ENCODE measurements at regions not wholly inside any gene's neighbourhood (a gene's known extent, or its start where the extent isn't known, plus 50 kb on each side); places are given as distances from the start of the nearest gene placed in this dataset.

DNA sequence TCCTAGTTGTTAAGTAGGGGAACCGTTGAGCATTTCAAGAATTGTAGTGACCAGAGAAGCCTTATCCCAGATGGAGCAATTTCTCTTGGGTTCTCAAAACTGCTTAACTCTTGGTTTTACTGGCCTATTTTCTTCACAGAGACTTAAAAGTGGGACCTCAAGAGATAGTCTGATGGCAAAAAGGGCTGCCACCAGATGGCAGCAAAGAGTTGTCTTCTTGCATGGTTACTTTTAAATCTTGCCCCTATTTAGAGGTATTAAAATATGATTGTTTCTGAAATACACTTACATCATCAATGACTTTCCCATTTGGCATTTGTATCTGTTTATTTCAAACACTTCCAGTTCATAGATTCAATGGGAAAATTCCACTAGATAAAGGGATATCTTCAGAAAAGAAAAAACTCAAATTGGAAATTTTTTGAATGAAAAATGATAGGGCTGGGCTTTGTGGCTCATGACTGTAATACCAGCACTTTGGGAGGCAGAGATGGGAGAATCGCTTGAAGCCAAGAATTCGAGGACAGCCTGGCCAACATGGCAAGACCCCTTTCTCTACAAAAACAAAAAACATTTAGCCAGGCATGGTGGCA is 69.9 kb upstream of the CNTN1 start:
- Histone ChIP-seq H3K4me1 (ENCODE audit: insufficient read depth, low read length, poor library complexity, severe bottlenecking) (peaks cover 3% of the 10 kb centered on the region), H3K4me2 (ENCODE audit: low read depth, low read length, poor library complexity, severe bottlenecking) (no peak overlapping the region), H2AFZ (ENCODE audit: low read length) (no peak overlapping the region), H3K79me2 (ENCODE audit: insufficient read depth, low read length) (no peaks in the 10 kb centered on the region), H3K9me2 (replicated peaks; ENCODE audit: low read depth, low read length) (no peaks in the 10 kb centered on the region), H3F3A (ENCODE audit: low read depth) (no peaks in the 10 kb centered on the region), H3K36me3 (ENCODE audit: insufficient read depth, low read length) (no peaks in the 10 kb centered on the region), H4K20me1 (ENCODE audit: insufficient read depth, low read length, poor library complexity, severe bottlenecking) (no peaks in the 10 kb centered on the region), H3K9me3 (ENCODE audit: insufficient read depth, low read depth, low read length) (no peaks in the 10 kb centered on the region), H3K9ac (ENCODE audit: low read depth, low read length, poor library complexity, severe bottlenecking) (no peak overlapping the region), H3K4me3 (ENCODE audit: low read length, poor library complexity, severe bottlenecking) (no peak overlapping the region), H3K27me3 (ENCODE audit: insufficient read depth, low read length, poor library complexity, severe bottlenecking) (no peaks in the 10 kb centered on the region)
- TF ChIP-seq EZH2phosphoT487 (IDR thresholded peaks at IDR 0.05; ENCODE audit: borderline replicate concordance), result no peak
- TF ChIP-seq, protein P1, sequence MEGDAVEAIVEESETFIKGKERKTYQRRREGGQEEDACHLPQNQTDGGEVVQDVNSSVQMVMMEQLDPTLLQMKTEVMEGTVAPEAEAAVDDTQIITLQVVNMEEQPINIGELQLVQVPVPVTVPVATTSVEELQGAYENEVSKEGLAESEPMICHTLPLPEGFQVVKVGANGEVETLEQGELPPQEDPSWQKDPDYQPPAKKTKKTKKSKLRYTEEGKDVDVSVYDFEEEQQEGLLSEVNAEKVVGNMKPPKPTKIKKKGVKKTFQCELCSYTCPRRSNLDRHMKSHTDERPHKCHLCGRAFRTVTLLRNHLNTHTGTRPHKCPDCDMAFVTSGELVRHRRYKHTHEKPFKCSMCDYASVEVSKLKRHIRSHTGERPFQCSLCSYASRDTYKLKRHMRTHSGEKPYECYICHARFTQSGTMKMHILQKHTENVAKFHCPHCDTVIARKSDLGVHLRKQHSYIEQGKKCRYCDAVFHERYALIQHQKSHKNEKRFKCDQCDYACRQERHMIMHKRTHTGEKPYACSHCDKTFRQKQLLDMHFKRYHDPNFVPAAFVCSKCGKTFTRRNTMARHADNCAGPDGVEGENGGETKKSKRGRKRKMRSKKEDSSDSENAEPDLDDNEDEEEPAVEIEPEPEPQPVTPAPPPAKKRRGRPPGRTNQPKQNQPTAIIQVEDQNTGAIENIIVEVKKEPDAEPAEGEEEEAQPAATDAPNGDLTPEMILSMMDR (conservative IDR thresholded peaks at IDR 0.05; ENCODE audit: low read length), result peak; percentile 93

DNA sequence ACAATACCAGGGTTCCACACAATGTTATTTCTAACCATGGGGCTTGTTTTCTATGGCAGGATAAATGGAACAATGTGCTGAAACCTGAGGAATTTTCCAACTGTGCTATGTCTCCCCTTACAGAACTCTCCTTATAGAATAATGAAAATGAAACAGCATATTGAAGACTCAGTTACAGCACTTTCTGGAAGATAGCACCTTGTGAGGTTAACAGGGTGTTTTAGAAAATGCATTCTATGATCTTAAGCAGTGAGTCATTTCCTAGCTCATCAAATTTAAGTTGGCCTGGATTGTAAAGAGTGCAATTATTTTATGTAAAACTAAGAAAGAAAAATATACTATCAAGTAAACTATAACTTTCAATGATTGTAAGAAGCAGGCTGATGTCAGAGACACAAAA is 60.1 kb upstream of the CNTN1 start:
- Histone ChIP-seq H3F3A (ENCODE audit: low read depth) (no peaks in the 10 kb centered on the region), H3K4me1 (ENCODE audit: insufficient read depth, low read length, poor library complexity, severe bottlenecking) (no peaks in the 10 kb centered on the region), H3K9me3 (ENCODE audit: insufficient read depth, low read depth, low read length) (no peaks in the 10 kb centered on the region), H3K79me2 (ENCODE audit: insufficient read depth, low read length) (no peaks in the 10 kb centered on the region), H2AFZ (ENCODE audit: low read length) (no peak overlapping the region), H3K9me2 (replicated peaks; ENCODE audit: low read depth, low read length) (no peaks in the 10 kb centered on the region), H3K27me3 (ENCODE audit: insufficient read depth, low read length, poor library complexity, severe bottlenecking) (no peaks in the 10 kb centered on the region), H3K4me3 (ENCODE audit: low read length, poor library complexity, severe bottlenecking) (no peak overlapping the region), H3K4me2 (ENCODE audit: low read depth, low read length, poor library complexity, severe bottlenecking) (no peak overlapping the region), H4K20me1 (ENCODE audit: insufficient read depth, low read length, poor library complexity, severe bottlenecking) (no peaks in the 10 kb centered on the region), H3K36me3 (ENCODE audit: insufficient read depth, low read length) (no peaks in the 10 kb centered on the region), H3K9ac (ENCODE audit: low read depth, low read length, poor library complexity, severe bottlenecking) (no peak overlapping the region)
- no peak for TF ChIP-seq EZH2phosphoT487 (IDR thresholded peaks at IDR 0.05; ENCODE audit: borderline replicate concordance)
- TF ChIP-seq, protein P1 (conservative IDR thresholded peaks at IDR 0.05; ENCODE audit: low read length), result no peak

GRCh38 chr12:40632933-40633332 is 59.3 kb upstream of the CNTN1 start:
- no peak for TF ChIP-seq EZH2phosphoT487 (IDR thresholded peaks at IDR 0.05; ENCODE audit: borderline replicate concordance)
- TF ChIP-seq, protein P1 (conservative IDR thresholded peaks at IDR 0.05; ENCODE audit: low read length), result no peak
- Histone ChIP-seq H3F3A (ENCODE audit: low read depth) (no peaks in the 10 kb centered on the region), H3K79me2 (ENCODE audit: insufficient read depth, low read length) (no peaks in the 10 kb centered on the region), H3K4me3 (ENCODE audit: low read length, poor library complexity, severe bottlenecking) (no peak overlapping the region), H3K27me3 (ENCODE audit: insufficient read depth, low read length, poor library complexity, severe bottlenecking) (no peaks in the 10 kb centered on the region), H3K9ac (ENCODE audit: low read depth, low read length, poor library complexity, severe bottlenecking) (no peak overlapping the region), H3K36me3 (ENCODE audit: insufficient read depth, low read length) (no peaks in the 10 kb centered on the region), H4K20me1 (ENCODE audit: insufficient read depth, low read length, poor library complexity, severe bottlenecking) (no peaks in the 10 kb centered on the region), H3K4me2 (ENCODE audit: low read depth, low read length, poor library complexity, severe bottlenecking) (no peak overlapping the region), H3K4me1 (ENCODE audit: insufficient read depth, low read length, poor library complexity, severe bottlenecking) (no peaks in the 10 kb centered on the region), H3K9me2 (replicated peaks; ENCODE audit: low read depth, low read length) (no peaks in the 10 kb centered on the region), H3K9me3 (ENCODE audit: insufficient read depth, low read depth, low read length) (no peaks in the 10 kb centered on the region), H2AFZ (ENCODE audit: low read length) (no peak overlapping the region)
